B cell (primary cell): ENCODE measurements at regions not wholly inside any gene's neighbourhood (a gene's known extent, or its start where the extent isn't known, plus 50 kb on each side); places are given as distances from the start of the nearest gene placed in this dataset.
"Not testable (repeated sequence)": the region's sequence is repeated elsewhere in the genome, so short reads cannot be mapped to it uniquely, and the experiment has no call there.

Source experiments
- CTCF ChIP-seq: fragments of 200-600 bp; IDR thresholded peaks from one replicate; pipeline ENCODE4 v1.8.0; 2022; ENCODE audit warnings: antibody characterized with exemption, mild to moderate bottlenecking
- EZH2 ChIP-seq: IDR thresholded peaks from 2 replicates; pipeline ENCODE4 v1.6.1; 2012; ENCODE audit warnings: borderline replicate concordance, low read depth, mild to moderate bottlenecking, moderate library complexity, low read length; ENCODE audit not compliant: insufficient read depth, poor library complexity, severe bottlenecking

DNA sequence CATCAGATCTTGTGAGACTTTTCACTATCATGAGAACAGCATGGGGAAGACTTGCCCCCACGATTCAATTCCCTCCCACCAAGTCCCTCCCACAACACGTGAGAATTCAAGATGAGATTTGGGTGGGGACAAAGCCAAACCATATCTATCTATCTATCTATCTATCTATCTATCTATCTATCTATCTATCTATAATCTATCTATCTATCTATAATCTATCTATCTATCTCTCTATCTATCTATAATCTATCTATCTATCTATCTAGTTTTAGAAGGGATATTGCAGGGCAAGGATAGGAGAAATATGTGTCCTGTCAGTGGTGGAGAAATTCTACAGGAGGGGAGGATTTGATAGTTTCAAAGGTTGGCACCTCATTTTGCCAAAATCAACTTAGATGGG, 279.8 kb upstream of the PROK2 start:
- not testable (repeated sequence) for TF ChIP-seq CTCF, EZH2
